ENCODE measurements at regions not wholly inside any gene's neighbourhood (a gene's known extent, or its start where the extent isn't known, plus 50 kb on each side); places are given as distances from the start of the nearest gene placed in this dataset.
"Not testable (repeated sequence)": the region's sequence is repeated elsewhere in the genome, so short reads cannot be mapped to it uniquely, and the experiment has no call there.

GRCh38 chr1:182203191-182203875 is 141.8 kb upstream of the ZNF648 start:
- Mint-ChIP-seq H3K4me1 (ENCODE audit: low read depth) (no peaks in the 10 kb centered on the region), H3K9me3 (no peaks in the 10 kb centered on the region), H3K4me3 (no peak overlapping the region), H3K27ac (no peak overlapping the region), H3K27me3 (no peaks in the 10 kb centered on the region), H3K36me3 (ENCODE audit: low read depth) (no peaks in the 10 kb centered on the region)
- H3K27ac ChIP-seq (ENCODE audit: low read depth in 1 of 2, low read length in 2 of 2) = no peak overlapping the region
- H3K4me1 ChIP-seq (ENCODE audit: insufficient read depth, low read length) = no peaks in the 10 kb centered on the region
- H3K4me3 ChIP-seq (ENCODE audit: low read length) = no peak overlapping the region
- no peak for TF ChIP-seq CTCF (IDR thresholded peaks at IDR 0.05)
- intact Hi-C loops (cut with DNase I, micrococcal nuclease) = no loop called here
- ATAC-seq (ENCODE audit: poor library complexity) (no peak), DNase-seq (no peak)
- H3K9me3 ChIP-seq (ENCODE audit: control insufficient read depth in 1 of 2, insufficient read depth in 1 of 2, low read length in 2 of 2) = no peaks in the 10 kb centered on the region
- no peaks in the 10 kb centered on the region for H3K36me3 ChIP-seq (ENCODE audit: insufficient read depth, low read length)
- ChIA-PET CTCF (no interaction called here), POLR2A (no interaction called here)
- H3K27me3 ChIP-seq (ENCODE audit: control insufficient read depth in 1 of 2, insufficient read depth in 2 of 2, low read length in 2 of 2) = no peaks in the 10 kb centered on the region

DNA sequence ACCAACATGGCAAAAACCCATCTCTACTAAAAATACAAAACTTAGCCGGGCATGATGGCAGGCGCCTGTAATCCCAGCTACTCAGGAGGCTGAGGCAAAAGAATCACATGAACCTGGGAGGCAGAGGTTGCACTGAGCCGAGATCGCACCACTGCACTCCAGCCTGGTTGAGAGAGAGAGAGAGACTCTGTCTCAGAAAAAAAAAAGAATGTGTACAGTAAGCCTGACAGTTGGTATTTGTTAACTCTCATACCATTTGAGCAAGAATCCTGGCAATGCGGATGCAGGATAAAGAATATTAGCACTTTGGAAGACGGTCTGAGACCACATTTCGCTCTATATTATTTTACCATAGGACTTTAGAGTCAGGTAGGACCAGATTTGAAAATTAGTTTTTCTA is 140.0 kb upstream of the ZNF648 start:
- H3K9me3 Mint-ChIP-seq; H3K4me1 Mint-ChIP-seq (ENCODE audit: low read depth); POLR2A ChIA-PET; H3K36me3 ChIP-seq (ENCODE audit: insufficient read depth, low read length); H3K27me3 Mint-ChIP-seq; H3K27ac ChIP-seq (ENCODE audit: low read depth in 1 of 2, low read length in 2 of 2); H3K27me3 ChIP-seq (ENCODE audit: control insufficient read depth in 1 of 2, insufficient read depth in 2 of 2, low read length in 2 of 2); intact Hi-C loops (cut with DNase I, micrococcal nuclease); CTCF ChIA-PET; H3K9me3 ChIP-seq (ENCODE audit: control insufficient read depth in 1 of 2, insufficient read depth in 1 of 2, low read length in 2 of 2); H3K4me1 ChIP-seq (ENCODE audit: insufficient read depth, low read length); DNase-seq; H3K4me3 ChIP-seq (ENCODE audit: low read length); H3K36me3 Mint-ChIP-seq (ENCODE audit: low read depth); ATAC-seq (ENCODE audit: poor library complexity); H3K4me3 Mint-ChIP-seq; H3K27ac Mint-ChIP-seq: not testable (repeated sequence)

GRCh38 chr1:182200025-182200812 is 138.7 kb upstream of the ZNF648 start:
- TF ChIP-seq CTCF (IDR thresholded peaks at IDR 0.05) = no peak
- Histone ChIP-seq H3K36me3 (ENCODE audit: insufficient read depth, low read length) (no peaks in the 10 kb centered on the region), H3K27me3 (ENCODE audit: control insufficient read depth in 1 of 2, insufficient read depth in 2 of 2, low read length in 2 of 2) (no peaks in the 10 kb centered on the region), H3K4me1 (ENCODE audit: insufficient read depth, low read length) (no peaks in the 10 kb centered on the region), H3K4me3 (ENCODE audit: low read length) (no peak overlapping the region), H3K27ac (ENCODE audit: low read depth in 1 of 2, low read length in 2 of 2) (no peak overlapping the region), H3K9me3 (ENCODE audit: control insufficient read depth in 1 of 2, insufficient read depth in 1 of 2, low read length in 2 of 2) (no peaks in the 10 kb centered on the region)
- CTCF ChIA-PET = interaction anchor here (1.9 kb wide), 1 partner anchor 57 kb away, joined by 5 read pairs; no protein-coding TSS in a partner anchor
- Mint-ChIP-seq H3K4me3 (no peak overlapping the region), H3K9me3 (no peaks in the 10 kb centered on the region), H3K27ac (no peak overlapping the region), H3K4me1 (ENCODE audit: low read depth) (no peaks in the 10 kb centered on the region), H3K27me3 (peaks cover 9% of the 10 kb centered on the region), H3K36me3 (ENCODE audit: low read depth) (no peaks in the 10 kb centered on the region)
- POLR2A ChIA-PET = no interaction called here
- ATAC-seq (ENCODE audit: poor library complexity) (no peak), DNase-seq (no peak)
- intact Hi-C loops (cut with DNase I, micrococcal nuclease) = no loop called here

All from CD4-positive, alpha-beta T cell (primary cell).